ENCODE measurements at regions not wholly inside any gene's neighbourhood (a gene's known extent, or its start where the extent isn't known, plus 50 kb on each side); places are given as distances from the start of the nearest gene placed in this dataset.
A peak's percentile ranks its signal among the peaks of the same experiment; 100 is the strongest.

DNA sequence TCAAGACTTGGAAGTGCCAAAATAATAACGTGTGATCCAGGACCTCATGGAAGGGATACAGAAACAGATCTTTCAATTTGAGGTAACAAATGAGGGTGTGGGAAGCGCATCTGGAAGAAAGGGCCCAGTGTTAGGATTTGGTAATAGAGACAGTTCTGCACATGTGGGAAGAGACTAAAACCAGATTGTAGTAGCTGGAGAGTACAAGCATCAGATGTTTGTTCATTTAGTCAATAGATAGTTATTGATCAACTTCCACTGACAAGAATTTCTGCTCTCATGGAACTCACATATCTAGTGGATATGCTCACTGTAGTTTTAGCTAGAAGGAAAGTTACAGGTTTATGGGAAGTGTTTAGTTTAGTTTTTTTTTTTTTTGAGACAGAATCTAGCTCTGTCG is 153.6 kb downstream of the TLR5 start:
- H3K9ac ChIP-seq: no peak overlapping the region
- in situ Hi-C loops (cut with MboI): no loop called here
- no peak overlapping the region for H3K4me3 ChIP-seq
- H3K27me3 ChIP-seq (replicated peaks; ENCODE audit: insufficient read depth): no peaks in the 10 kb centered on the region
- no peak overlapping the region for H3K4me2 ChIP-seq (ENCODE audit: unreplicated experiment)
- H2AFZ ChIP-seq: no peak overlapping the region
- peaks cover 10% of the 10 kb centered on the region; the same call in 1 of the 2 replicates for H3F3A ChIP-seq (ENCODE audit: insufficient read depth)
- no peaks in the 10 kb centered on the region for H3K36me3 ChIP-seq (ENCODE audit: low read depth)
- H4K20me1 ChIP-seq (ENCODE audit: insufficient read depth): 0 out of 2 replicates have a peak, but pooled peaks cover 3% of the 10 kb centered on the region
- WGBS, 2 experiments (ENCODE audit: low coverage in 1 of 2, low lambda C conversion rate in 2 of 2, missing lambda C conversion rate in 2 of 2): 67 to 74% methylated on average over 3 of the region's 3 CpGs
- H3K4me1 ChIP-seq (ENCODE audit: insufficient read depth): peaks cover 13% of the 10 kb centered on the region
- no peak overlapping the region for H3K27ac ChIP-seq
- no peaks in the 10 kb centered on the region for H3K79me2 ChIP-seq (ENCODE audit: insufficient read depth)
- no peak for DNase-seq
- no peak for TF ChIP-seq EZH2 (IDR thresholded peaks at IDR 0.05; ENCODE audit: insufficient read depth, poor library complexity, severe bottlenecking)
- TF ChIP-seq EZH2phosphoT487 (IDR thresholded peaks at IDR 0.05; ENCODE audit: insufficient read depth, low read depth): no peak
- no peaks in the 10 kb centered on the region for H3K9me2 ChIP-seq (ENCODE audit: insufficient read depth)
- no peaks in the 10 kb centered on the region for H3K9me3 ChIP-seq (ENCODE audit: low read depth)

GRCh38 chr1:222991177-222991576 is 151.9 kb downstream of the TLR5 start:
- 0 out of 2 replicates have a peak, but pooled peaks cover 3% of the 10 kb centered on the region for H4K20me1 ChIP-seq (ENCODE audit: insufficient read depth)
- H3K9ac ChIP-seq: no peak overlapping the region
- H3K4me1 ChIP-seq (ENCODE audit: insufficient read depth): peaks cover 23% of the 10 kb centered on the region
- no peak overlapping the region for H3K27ac ChIP-seq
- no peaks in the 10 kb centered on the region for H3K36me3 ChIP-seq (ENCODE audit: low read depth)
- H3K9me3 ChIP-seq (ENCODE audit: low read depth): no peaks in the 10 kb centered on the region
- H3F3A ChIP-seq (ENCODE audit: insufficient read depth): peaks cover 17% of the 10 kb centered on the region; the same call in 1 of the 2 replicates
- H3K4me3 ChIP-seq: no peak overlapping the region
- in situ Hi-C loops (cut with MboI): no loop called here
- WGBS, 2 experiments (ENCODE audit: low coverage in 1 of 2, low lambda C conversion rate in 2 of 2, missing lambda C conversion rate in 2 of 2): 93 to 100% methylated on average over 1 of the region's 1 CpG
- no peaks in the 10 kb centered on the region for H3K27me3 ChIP-seq (replicated peaks; ENCODE audit: insufficient read depth)
- no peaks in the 10 kb centered on the region for H3K79me2 ChIP-seq (ENCODE audit: insufficient read depth)
- no peak for TF ChIP-seq EZH2 (IDR thresholded peaks at IDR 0.05; ENCODE audit: insufficient read depth, poor library complexity, severe bottlenecking)
- TF ChIP-seq EZH2phosphoT487 (IDR thresholded peaks at IDR 0.05; ENCODE audit: insufficient read depth, low read depth): no peak
- no peak overlapping the region for H2AFZ ChIP-seq
- H3K9me2 ChIP-seq (ENCODE audit: insufficient read depth): no peaks in the 10 kb centered on the region
- H3K4me2 ChIP-seq (ENCODE audit: unreplicated experiment): no peak overlapping the region
- no peak for DNase-seq

DNA sequence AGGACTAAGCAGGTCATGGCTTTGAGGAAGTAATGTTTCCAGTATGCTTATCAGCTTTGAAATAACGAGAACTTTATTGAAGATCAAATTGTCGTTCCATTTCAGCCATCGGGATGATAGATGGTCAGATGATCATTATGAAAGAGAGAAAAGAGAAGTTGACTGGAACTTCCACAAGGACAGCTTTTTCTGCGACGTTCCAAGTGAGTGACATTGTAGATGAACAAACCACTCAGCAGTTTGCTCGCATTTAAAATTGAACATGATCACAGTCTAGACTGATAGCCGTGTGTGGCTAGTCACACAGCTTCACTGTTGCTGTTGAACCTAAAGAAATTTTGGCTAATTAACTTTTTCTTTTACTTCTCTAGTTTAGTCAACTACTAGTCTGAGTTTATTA is 151.1 kb downstream of the TLR5 start:
- peaks cover 17% of the 10 kb centered on the region; the same call in 1 of the 2 replicates for H3F3A ChIP-seq (ENCODE audit: insufficient read depth)

DNA sequence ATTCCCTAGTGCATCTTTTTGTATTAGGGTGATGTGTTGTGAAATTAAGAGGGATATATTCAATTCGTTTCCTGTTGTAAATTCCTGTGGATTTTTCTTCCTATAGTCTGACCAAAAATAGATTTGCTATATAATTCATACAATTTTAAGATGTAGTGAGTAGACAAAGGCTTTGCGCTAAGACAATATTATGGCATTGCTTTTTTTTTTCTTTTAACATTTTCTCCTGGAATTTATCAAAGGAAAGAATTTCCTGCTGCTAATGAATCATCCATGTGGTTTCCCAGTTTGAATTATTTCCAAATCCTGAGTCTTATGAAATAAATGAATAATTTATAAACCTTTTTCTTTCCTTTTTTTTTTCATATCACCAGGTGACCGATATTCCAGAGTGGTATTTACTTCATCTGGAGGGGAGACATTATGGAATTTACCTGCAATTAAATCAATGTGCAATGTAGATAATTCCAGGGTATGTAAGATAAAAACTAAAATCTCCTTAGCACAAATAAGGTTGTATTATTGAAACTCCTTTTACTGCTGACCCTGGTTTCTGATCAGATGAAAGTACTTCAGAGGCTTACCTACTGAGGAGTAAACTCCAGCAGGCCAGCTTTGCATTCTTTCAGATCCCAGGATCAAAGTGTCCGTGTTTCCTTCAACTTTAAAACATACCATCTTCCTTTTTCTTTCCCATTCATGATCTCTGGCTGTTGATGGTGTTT is 148.4 kb downstream of the TLR5 start:
- 0 out of 2 replicates have a peak, but pooled peaks cover 3% of the 10 kb centered on the region for H4K20me1 ChIP-seq (ENCODE audit: insufficient read depth)
- peak overlapping the region; percentile 64 for H3K4me2 ChIP-seq (ENCODE audit: unreplicated experiment)
- H2AFZ ChIP-seq: no peak overlapping the region
- in situ Hi-C loops (cut with MboI): no loop called here
- peak; percentile 84 for DNase-seq
- H3K4me3 ChIP-seq: peak overlapping the region; percentile 32
- peaks cover 23% of the 10 kb centered on the region for H3K4me1 ChIP-seq (ENCODE audit: insufficient read depth)
- no peaks in the 10 kb centered on the region for H3K9me2 ChIP-seq (ENCODE audit: insufficient read depth)
- H3K9ac ChIP-seq: no peak overlapping the region
- H3K27ac ChIP-seq: 0 out of 2 replicates have a peak overlapping the region, but pooled peaks have one; percentile 6
- peaks cover 17% of the 10 kb centered on the region; the same call in 1 of the 2 replicates for H3F3A ChIP-seq (ENCODE audit: insufficient read depth)
- H3K79me2 ChIP-seq (ENCODE audit: insufficient read depth): no peaks in the 10 kb centered on the region
- H3K36me3 ChIP-seq (ENCODE audit: low read depth): no peaks in the 10 kb centered on the region
- TF ChIP-seq EZH2 (IDR thresholded peaks at IDR 0.05; ENCODE audit: insufficient read depth, poor library complexity, severe bottlenecking): no peak
- TF ChIP-seq EZH2phosphoT487 (IDR thresholded peaks at IDR 0.05; ENCODE audit: insufficient read depth, low read depth): peak; percentile 87; the same call in 1 of the 2 replicates
- H3K9me3 ChIP-seq (ENCODE audit: low read depth): no peaks in the 10 kb centered on the region
- H3K27me3 ChIP-seq (replicated peaks; ENCODE audit: insufficient read depth): no peaks in the 10 kb centered on the region
- 20 to 26% methylated on average over 4 of the region's 4 CpGs for WGBS, 2 experiments (ENCODE audit: low coverage in 1 of 2, low lambda C conversion rate in 2 of 2, missing lambda C conversion rate in 2 of 2)

More for the DNA sequence above, 151.1 kb downstream of the TLR5 start:
- Histone ChIP-seq H3K79me2 (ENCODE audit: insufficient read depth) (no peaks in the 10 kb centered on the region), H3K4me3 (no peak overlapping the region), H2AFZ (no peak overlapping the region), H3K9me3 (ENCODE audit: low read depth) (no peaks in the 10 kb centered on the region), H3K9ac (no peak overlapping the region), H3K36me3 (ENCODE audit: low read depth) (no peaks in the 10 kb centered on the region), H4K20me1 (ENCODE audit: insufficient read depth) (0 out of 2 replicates have a peak, but pooled peaks cover 3% of the 10 kb centered on the region), H3K27me3 (replicated peaks; ENCODE audit: insufficient read depth) (no peaks in the 10 kb centered on the region), H3K27ac (no peak overlapping the region), H3K9me2 (ENCODE audit: insufficient read depth) (no peaks in the 10 kb centered on the region), H3K4me2 (ENCODE audit: unreplicated experiment) (no peak overlapping the region), H3K4me1 (ENCODE audit: insufficient read depth) (peaks cover 23% of the 10 kb centered on the region)
- no peak for TF ChIP-seq EZH2phosphoT487 (IDR thresholded peaks at IDR 0.05; ENCODE audit: insufficient read depth, low read depth)
- TF ChIP-seq EZH2 (IDR thresholded peaks at IDR 0.05; ENCODE audit: insufficient read depth, poor library complexity, severe bottlenecking): no peak
- in situ Hi-C loops (cut with MboI): no loop called here
- DNase-seq: no peak
- WGBS, 2 experiments (ENCODE audit: low coverage in 1 of 2, low lambda C conversion rate in 2 of 2, missing lambda C conversion rate in 2 of 2): 98 to 99% methylated on average over 7 of the region's 7 CpGs
